COLO668 (cell line): ENCODE measurements at regions not wholly inside any gene's neighbourhood (a gene's known extent, or its start where the extent isn't known, plus 50 kb on each side); places are given as distances from the start of the nearest gene placed in this dataset.

ENCODE experiments used
- DNase-seq: peaks from one replicate; lab custom pipeline; 2025; ENCODE audit not compliant: unreplicated experiment; lab: John Stamatoyannopoulos, UW

DNA sequence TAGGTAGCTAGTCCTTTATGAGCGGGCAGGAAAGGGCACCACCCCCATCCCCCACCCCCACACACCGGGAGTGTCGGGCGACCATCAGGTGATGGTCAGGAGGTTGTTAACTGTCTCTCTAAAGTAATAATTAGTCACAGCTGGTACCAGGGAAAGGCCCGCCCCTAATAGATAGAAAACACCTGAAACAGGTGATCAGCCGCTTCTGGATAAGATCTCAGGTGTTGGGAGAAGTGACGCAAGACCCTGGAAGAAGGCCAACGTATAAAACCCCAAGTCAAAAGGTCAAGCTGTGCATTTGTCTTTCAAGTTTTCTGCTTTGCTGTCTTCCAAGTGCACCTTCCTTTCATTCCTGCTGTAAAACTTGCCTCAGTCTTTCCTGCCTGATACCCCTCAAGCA is 59.6 kb upstream of the LINC00305 start:
- DNase-seq: no peak

DNA sequence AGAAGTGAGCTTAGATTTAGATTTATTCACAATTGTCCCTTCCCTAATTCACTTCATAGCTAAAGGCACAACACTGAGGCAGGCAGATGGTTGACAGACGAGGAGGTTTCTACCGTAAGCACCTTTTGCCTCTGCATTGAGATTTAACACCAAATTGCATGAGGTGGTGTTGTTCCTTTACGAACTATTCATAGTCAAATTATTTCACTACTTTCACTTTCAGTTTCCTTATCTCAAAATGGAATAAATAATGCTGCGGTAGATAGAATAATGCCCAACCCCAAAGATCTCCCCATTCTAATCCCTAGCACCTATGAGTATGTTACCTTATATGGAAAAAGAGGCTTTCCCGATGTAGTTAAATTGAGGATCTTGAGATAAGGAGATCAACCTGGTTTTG is 58.9 kb upstream of the LINC00305 start:
- DNase-seq: no peak

DNA sequence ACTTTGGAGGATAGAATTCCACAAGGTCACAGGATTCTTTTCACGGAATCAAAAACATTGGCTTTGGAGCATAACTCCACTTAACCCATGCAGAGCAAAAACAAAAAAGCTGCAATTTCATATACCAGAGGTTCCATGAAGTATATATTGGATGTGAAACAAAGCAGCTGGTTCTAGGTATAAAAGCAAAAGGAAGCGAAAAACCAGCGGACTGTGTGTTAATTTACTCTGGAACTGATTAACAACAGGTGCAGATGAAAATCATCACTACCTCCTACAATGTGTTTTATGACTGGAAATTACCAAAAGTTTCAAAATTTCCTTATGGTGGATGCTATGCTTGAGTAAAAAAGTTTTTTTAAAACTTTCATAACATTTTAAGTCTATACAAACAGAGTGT is 54.4 kb upstream of the LINC00305 start:
- no peak for DNase-seq

GRCh38 chr18:64202863-64203262 is 54.0 kb upstream of the LINC00305 start:
- no peak for DNase-seq

DNA sequence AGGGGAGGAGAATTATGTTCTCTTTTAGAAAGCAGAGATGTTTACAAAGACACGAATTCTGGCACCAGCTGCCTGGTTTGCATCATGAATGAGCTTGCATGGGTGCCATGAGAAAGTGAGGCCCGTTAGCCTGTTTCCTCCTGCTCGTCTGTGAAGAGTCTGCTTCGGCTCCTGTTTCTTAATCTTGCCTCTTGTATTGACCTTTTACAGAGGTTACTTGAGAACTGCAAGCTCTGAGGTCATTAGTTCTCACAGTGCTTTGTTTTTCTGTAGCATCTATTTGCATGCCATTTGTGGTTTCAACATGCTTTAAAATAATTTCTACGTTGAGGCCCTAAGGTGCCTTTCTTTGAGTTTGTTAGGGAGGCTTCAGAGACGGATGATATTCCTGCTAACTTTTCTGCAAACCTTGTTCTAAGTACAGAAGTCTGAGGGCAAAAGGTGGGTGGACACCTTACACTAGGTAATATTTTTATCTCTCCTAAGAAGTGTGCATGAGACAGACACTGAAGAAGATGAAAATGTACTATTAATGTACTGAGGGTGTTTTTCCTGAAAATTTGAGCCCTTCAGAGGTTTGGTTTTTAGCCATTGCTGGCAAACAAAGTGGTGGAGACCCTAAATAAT is 53.4 kb upstream of the LINC00305 start:
- no peak for DNase-seq

GRCh38 chr18:64201781-64202180 is 52.9 kb upstream of the LINC00305 start:
- DNase-seq: no peak

DNA sequence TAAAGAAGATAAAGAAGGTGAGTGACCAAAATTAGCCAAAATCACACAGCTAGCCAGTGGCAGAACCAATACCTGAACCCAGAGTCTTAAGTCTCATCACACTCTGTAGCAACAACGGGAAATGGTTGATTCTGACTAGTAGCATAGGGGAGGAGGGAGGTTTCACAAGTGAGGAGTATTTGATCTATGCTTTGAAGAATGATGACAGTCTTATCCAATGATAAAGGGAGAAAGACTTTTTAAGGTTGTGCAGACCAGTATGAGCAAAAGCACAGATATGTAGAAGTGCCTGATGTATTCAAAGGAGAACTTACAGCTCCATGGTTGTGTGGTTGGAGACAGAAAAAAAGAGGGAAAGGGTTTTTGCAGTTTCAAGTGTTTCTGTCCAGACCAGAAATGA is 50.7 kb upstream of the LINC00305 start:
- no peak for DNase-seq
